ENCODE measurements at regions not wholly inside any gene's neighbourhood (a gene's known extent, or its start where the extent isn't known, plus 50 kb on each side); places are given as distances from the start of the nearest gene placed in this dataset.
"Not testable (repeated sequence)": the region's sequence is repeated elsewhere in the genome, so short reads cannot be mapped to it uniquely, and the experiment has no call there.

GRCh38 chr5:68689010-68689409 is 404.8 kb upstream of the SLC30A5 start:
- Mint-ChIP-seq H3K4me1 (ENCODE audit: unreplicated experiment) (no peaks in the 10 kb centered on the region), H3K27me3 (ENCODE audit: unreplicated experiment) (no peaks in the 10 kb centered on the region), H3K9me3 (ENCODE audit: unreplicated experiment) (no peaks in the 10 kb centered on the region), H3K27ac (ENCODE audit: unreplicated experiment) (no peak overlapping the region), H3K4me3 (ENCODE audit: unreplicated experiment) (no peak overlapping the region), H3K36me3 (ENCODE audit: low read depth, unreplicated experiment) (no peaks in the 10 kb centered on the region)
- no peak for DNase-seq (ENCODE audit: low spot score)
- TF ChIP-seq, protein P1, sequence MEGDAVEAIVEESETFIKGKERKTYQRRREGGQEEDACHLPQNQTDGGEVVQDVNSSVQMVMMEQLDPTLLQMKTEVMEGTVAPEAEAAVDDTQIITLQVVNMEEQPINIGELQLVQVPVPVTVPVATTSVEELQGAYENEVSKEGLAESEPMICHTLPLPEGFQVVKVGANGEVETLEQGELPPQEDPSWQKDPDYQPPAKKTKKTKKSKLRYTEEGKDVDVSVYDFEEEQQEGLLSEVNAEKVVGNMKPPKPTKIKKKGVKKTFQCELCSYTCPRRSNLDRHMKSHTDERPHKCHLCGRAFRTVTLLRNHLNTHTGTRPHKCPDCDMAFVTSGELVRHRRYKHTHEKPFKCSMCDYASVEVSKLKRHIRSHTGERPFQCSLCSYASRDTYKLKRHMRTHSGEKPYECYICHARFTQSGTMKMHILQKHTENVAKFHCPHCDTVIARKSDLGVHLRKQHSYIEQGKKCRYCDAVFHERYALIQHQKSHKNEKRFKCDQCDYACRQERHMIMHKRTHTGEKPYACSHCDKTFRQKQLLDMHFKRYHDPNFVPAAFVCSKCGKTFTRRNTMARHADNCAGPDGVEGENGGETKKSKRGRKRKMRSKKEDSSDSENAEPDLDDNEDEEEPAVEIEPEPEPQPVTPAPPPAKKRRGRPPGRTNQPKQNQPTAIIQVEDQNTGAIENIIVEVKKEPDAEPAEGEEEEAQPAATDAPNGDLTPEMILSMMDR (IDR thresholded peaks at IDR 0.05; ENCODE audit: unreplicated experiment): no peak

- H3K27me3 Mint-ChIP-seq (ENCODE audit: unreplicated experiment); H3K4me3 Mint-ChIP-seq (ENCODE audit: unreplicated experiment); H3K4me1 Mint-ChIP-seq (ENCODE audit: unreplicated experiment); DNase-seq (ENCODE audit: low spot score); H3K27ac Mint-ChIP-seq (ENCODE audit: unreplicated experiment); H3K36me3 Mint-ChIP-seq (ENCODE audit: low read depth, unreplicated experiment); H3K9me3 Mint-ChIP-seq (ENCODE audit: unreplicated experiment): not testable (repeated sequence)
Observed at GRCh38 chr5:68691874-68692273, 401.9 kb upstream of the SLC30A5 start.

GRCh38 chr5:68698025-68698940 is 395.5 kb upstream of the SLC30A5 start:
- Mint-ChIP-seq H3K36me3 (ENCODE audit: low read depth, unreplicated experiment) (no peaks in the 10 kb centered on the region), H3K4me3 (ENCODE audit: unreplicated experiment) (no peak overlapping the region), H3K9me3 (ENCODE audit: unreplicated experiment) (no peaks in the 10 kb centered on the region), H3K27ac (ENCODE audit: unreplicated experiment) (no peak overlapping the region), H3K27me3 (ENCODE audit: unreplicated experiment) (no peaks in the 10 kb centered on the region), H3K4me1 (ENCODE audit: unreplicated experiment) (no peaks in the 10 kb centered on the region)
- no peak for DNase-seq (ENCODE audit: low spot score)
- TF ChIP-seq, protein P1 (IDR thresholded peaks at IDR 0.05; ENCODE audit: unreplicated experiment): no peak

DNA sequence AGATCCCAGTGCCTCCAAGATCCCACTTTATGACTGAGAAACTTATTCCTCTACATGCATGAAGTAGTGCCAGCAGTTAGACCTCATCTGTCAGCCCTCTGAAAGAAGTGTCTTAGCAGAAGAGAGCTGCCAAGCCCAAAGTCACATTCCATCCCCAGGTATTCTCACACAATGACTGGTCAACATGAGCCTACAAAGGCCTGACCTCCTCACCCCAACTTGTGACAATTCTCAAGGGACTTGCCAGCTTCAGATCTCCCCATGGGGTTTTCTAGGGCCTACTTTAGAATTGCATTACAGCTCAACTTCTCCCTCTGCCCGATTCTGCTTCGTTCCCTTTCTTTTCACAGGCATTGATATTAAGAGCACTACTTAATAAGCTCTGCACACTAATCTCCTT is 393.8 kb upstream of the SLC30A5 start:
- Mint-ChIP-seq H3K4me1 (ENCODE audit: unreplicated experiment) (no peaks in the 10 kb centered on the region), H3K9me3 (ENCODE audit: unreplicated experiment) (no peaks in the 10 kb centered on the region), H3K27me3 (ENCODE audit: unreplicated experiment) (no peaks in the 10 kb centered on the region), H3K36me3 (ENCODE audit: low read depth, unreplicated experiment) (no peaks in the 10 kb centered on the region), H3K4me3 (ENCODE audit: unreplicated experiment) (no peak overlapping the region), H3K27ac (ENCODE audit: unreplicated experiment) (no peak overlapping the region)
- TF ChIP-seq, protein P1 (IDR thresholded peaks at IDR 0.05; ENCODE audit: unreplicated experiment): no peak
- no peak for DNase-seq (ENCODE audit: low spot score)

GRCh38 chr5:68707575-68707974 is 386.2 kb upstream of the SLC30A5 start:
- Mint-ChIP-seq H3K4me1 (ENCODE audit: unreplicated experiment) (no peaks in the 10 kb centered on the region), H3K36me3 (ENCODE audit: low read depth, unreplicated experiment) (no peaks in the 10 kb centered on the region), H3K9me3 (ENCODE audit: unreplicated experiment) (no peaks in the 10 kb centered on the region), H3K4me3 (ENCODE audit: unreplicated experiment) (no peak overlapping the region), H3K27ac (ENCODE audit: unreplicated experiment) (no peak overlapping the region), H3K27me3 (ENCODE audit: unreplicated experiment) (no peaks in the 10 kb centered on the region)
- TF ChIP-seq, protein P1 (IDR thresholded peaks at IDR 0.05; ENCODE audit: unreplicated experiment): no peak
- no peak for DNase-seq (ENCODE audit: low spot score)
